Cardiac fibroblast (primary cell): ENCODE measurements at regions not wholly inside any gene's neighbourhood (a gene's known extent, or its start where the extent isn't known, plus 50 kb on each side); places are given as distances from the start of the nearest gene placed in this dataset.

Experiments used
- DNase-seq, 2 donors: peaks; one replicate each; pipeline versions ENCODE4 v3.0.0 to v3.0.0-alpha.2; 2010; ENCODE audit warnings: low read depth in 2 of 2
- H3K4me3 ChIP-seq, 2 donors: replicated peaks in 1 of 2; 1 replicate in 1 of 2; 2 replicates in 1 of 2; pipeline ENCODE4 v1.5.1; 2011; ENCODE audit warnings: low read depth in 2 of 2, low read length in 2 of 2, mild to moderate bottlenecking in 2 of 2, moderate library complexity in 1 of 2
- TF ChIP-seq, protein P1 (sequence below): IDR thresholded peaks from one replicate; pipeline ENCODE4 v1.5.1; 2011; ENCODE audit warnings: low read depth, mild to moderate bottlenecking, low read length, inconsistent platforms

GRCh38 chr1:87786861-87787545 is 458.3 kb downstream of the LMO4 start:
- no peak for DNase-seq

DNA sequence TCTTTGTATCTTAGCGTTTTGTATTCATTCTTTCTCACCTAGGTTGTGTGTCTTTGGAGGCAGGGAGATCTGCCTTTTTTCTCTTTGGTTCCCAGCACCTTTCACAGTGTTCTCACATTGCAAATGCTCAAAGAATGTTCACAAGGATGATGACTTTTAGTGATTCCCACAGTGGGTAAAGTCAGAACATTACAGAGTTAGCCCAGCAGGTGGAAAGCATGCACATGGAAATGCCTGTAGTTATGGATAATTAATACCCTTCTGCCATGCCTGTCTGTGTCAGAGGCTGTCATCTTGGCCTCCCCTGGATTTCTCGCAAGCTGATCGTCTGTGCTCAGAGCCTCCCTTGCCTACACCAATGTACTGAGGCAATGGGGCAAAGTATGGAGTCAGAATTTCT is 458.9 kb downstream of the LMO4 start:
- H3K4me3 ChIP-seq: no peak overlapping the region
- peak in 1 of 2 donors; percentile 56 for DNase-seq
- TF ChIP-seq, protein P1, sequence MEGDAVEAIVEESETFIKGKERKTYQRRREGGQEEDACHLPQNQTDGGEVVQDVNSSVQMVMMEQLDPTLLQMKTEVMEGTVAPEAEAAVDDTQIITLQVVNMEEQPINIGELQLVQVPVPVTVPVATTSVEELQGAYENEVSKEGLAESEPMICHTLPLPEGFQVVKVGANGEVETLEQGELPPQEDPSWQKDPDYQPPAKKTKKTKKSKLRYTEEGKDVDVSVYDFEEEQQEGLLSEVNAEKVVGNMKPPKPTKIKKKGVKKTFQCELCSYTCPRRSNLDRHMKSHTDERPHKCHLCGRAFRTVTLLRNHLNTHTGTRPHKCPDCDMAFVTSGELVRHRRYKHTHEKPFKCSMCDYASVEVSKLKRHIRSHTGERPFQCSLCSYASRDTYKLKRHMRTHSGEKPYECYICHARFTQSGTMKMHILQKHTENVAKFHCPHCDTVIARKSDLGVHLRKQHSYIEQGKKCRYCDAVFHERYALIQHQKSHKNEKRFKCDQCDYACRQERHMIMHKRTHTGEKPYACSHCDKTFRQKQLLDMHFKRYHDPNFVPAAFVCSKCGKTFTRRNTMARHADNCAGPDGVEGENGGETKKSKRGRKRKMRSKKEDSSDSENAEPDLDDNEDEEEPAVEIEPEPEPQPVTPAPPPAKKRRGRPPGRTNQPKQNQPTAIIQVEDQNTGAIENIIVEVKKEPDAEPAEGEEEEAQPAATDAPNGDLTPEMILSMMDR: no peak

More at GRCh38 chr1:87786861-87787545, 458.3 kb downstream of the LMO4 start:
- no peak overlapping the region for H3K4me3 ChIP-seq
- TF ChIP-seq, protein P1: no peak

GRCh38 chr1:87790756-87791155 is 462.1 kb downstream of the LMO4 start:
- H3K4me3 ChIP-seq: no peak overlapping the region
- DNase-seq: no peak
- TF ChIP-seq, protein P1: no peak

- TF ChIP-seq, protein P1: no peak
- no peak overlapping the region for H3K4me3 ChIP-seq
- DNase-seq: no peak
Observed at GRCh38 chr1:87791931-87792740, 463.5 kb downstream of the LMO4 start.

DNA sequence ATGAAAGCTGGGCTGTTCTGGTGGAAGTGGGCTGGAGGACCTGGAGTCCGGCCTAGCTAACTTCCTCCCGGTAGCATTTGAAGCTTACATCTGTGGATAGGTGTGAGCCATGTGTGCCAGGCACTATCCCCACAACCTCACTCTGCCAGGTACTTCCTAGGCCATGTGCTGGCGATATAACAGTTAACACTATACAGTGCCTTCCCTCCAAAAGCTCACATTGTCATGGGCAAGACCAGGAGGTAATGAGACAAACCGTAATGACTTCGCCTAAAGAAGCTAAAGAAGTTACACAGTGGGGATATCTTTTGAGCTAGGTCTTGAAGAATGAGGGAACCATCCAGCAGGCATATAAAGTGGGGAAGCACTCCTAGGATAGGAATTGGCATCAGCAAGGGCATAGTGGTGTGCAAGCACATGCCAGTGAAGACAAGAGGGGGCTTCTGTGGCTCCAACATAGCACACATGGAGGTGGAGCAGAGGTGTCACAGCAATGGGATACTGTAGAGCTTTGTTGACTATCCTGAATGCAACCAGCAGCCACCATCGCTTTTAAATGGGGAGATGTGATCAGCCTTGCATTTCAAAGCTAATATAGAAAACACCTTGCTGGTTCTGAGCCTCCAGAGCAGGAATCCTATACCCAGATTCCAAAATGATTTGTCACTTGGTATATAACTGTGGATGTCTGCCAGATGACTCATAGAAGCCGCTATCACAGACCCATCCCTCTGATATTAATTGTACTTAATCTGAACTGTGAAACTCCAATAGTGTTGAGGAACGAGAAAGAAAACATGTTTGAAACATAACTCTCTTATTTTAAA is 466.3 kb downstream of the LMO4 start:
- no peak overlapping the region for H3K4me3 ChIP-seq
- peak; percentile 53 to 73 for DNase-seq

More for the DNA sequence above, 466.3 kb downstream of the LMO4 start:
- TF ChIP-seq, protein P1: no peak
